ENCODE measurements at regions not wholly inside any gene's neighbourhood (a gene's known extent, or its start where the extent isn't known, plus 50 kb on each side); places are given as distances from the start of the nearest gene placed in this dataset.
A peak's percentile ranks its signal among the peaks of the same experiment; 100 is the strongest.

GRCh38 chr17:79429864-79430494, 180.9 kb downstream of the RBFOX3 start:
- Histone ChIP-seq H3K27ac (ENCODE audit: extremely low read length, insufficient read depth, low read length) (no peak overlapping the region), H3K36me3 (replicated peaks in 1 of 2; ENCODE audit: control insufficient read depth in 1 of 2, insufficient read depth in 2 of 2, low read length in 2 of 2) (no peaks in the 10 kb centered on the region), H3K4me3 (replicated peaks in 1 of 3; ENCODE audit: insufficient read depth in 1 of 3, low read depth in 2 of 3, low read length in 3 of 3) (no peak overlapping the region), H2AFZ (ENCODE audit: low read length) (no peak overlapping the region), H4K20me1 (ENCODE audit: insufficient read depth, low read length) (peaks cover 11% of the 10 kb centered on the region), H3K27me3 (ENCODE audit: control insufficient read depth in 1 of 2, insufficient read depth in 2 of 2, low read length in 2 of 2) (peaks cover 16 to 89% of the 10 kb centered on the region in 2 experiments), H3K4me1 (ENCODE audit: insufficient read depth, low read length) (no peaks in the 10 kb centered on the region), H3K79me2 (ENCODE audit: insufficient read depth, low read length) (no peaks in the 10 kb centered on the region), H3K9me3 (ENCODE audit: low read length) (no peaks in the 10 kb centered on the region), H3K9ac (ENCODE audit: insufficient read depth, low read depth, low read length) (no peak overlapping the region), H3K4me2 (ENCODE audit: low read depth, low read length) (no peak overlapping the region)
- intact Hi-C loops (cut with micrococcal nuclease; ENCODE audit: unreplicated experiment) (no loop called here), in situ Hi-C loops (cut with HindIII; ENCODE audit: extremely low pct_ligation_motif_present, low pct_unique_long_range_greater_than_20kb) (no loop called here)
- no TSS peak for BruUV-seq (replicated peaks)
- ChIA-PET POLR2A (no interaction called here), CTCF (ENCODE audit: low intra/inter-chr PET ratio, low total read pairs) (no interaction called here)
- 17% methylated on average over 12 of the region's 12 CpGs for WGBS (ENCODE audit: low lambda C conversion rate)
- FAIRE-seq: no peak
- no peak for ATAC-seq
- TF ChIP-seq TP53 (CRISPR knock-in tag; conservative IDR thresholded peaks at IDR 0.05) (no peak), HDAC2 (CRISPR knock-in tag; IDR thresholded peaks at IDR 0.05) (no peak), KDM6A (CRISPR knock-in tag; IDR thresholded peaks at IDR 0.05; ENCODE audit: low read depth) (no peak), ZFP62 (CRISPR knock-in tag; IDR thresholded peaks at IDR 0.05) (no peak), ZNF510 (CRISPR knock-in tag; IDR thresholded peaks at IDR 0.05; ENCODE audit: low read depth) (no peak), HNRNPH1 (optimal IDR thresholded peaks at IDR 0.05; ENCODE audit: low read depth, low read length) (no peak), ZNF512 (CRISPR knock-in tag; IDR thresholded peaks at IDR 0.05) (no peak), ZNF709 (CRISPR knock-in tag; IDR thresholded peaks at IDR 0.05) (no peak)
- no peak for DNase-seq (ENCODE audit: low spot score)

GRCh38 chr17:79428988-79429387, 181.9 kb downstream of the RBFOX3 start:
- no TSS peak for BruUV-seq (replicated peaks)
- H3K9ac ChIP-seq (ENCODE audit: insufficient read depth, low read depth, low read length): no peak overlapping the region
- no peak overlapping the region for H3K4me2 ChIP-seq (ENCODE audit: low read depth, low read length)
- H4K20me1 ChIP-seq (ENCODE audit: insufficient read depth, low read length): peaks cover 11% of the 10 kb centered on the region
- POLR2A ChIA-PET: no interaction called here
- DNase-seq (ENCODE audit: low spot score) (no peak), FAIRE-seq (no peak), ATAC-seq (no peak)
- no peaks in the 10 kb centered on the region for H3K36me3 ChIP-seq (replicated peaks in 1 of 2; ENCODE audit: control insufficient read depth in 1 of 2, insufficient read depth in 2 of 2, low read length in 2 of 2)
- no peak overlapping the region for H3K4me3 ChIP-seq (replicated peaks in 1 of 3; ENCODE audit: insufficient read depth in 1 of 3, low read depth in 2 of 3, low read length in 3 of 3)
- intact Hi-C loops (cut with micrococcal nuclease; ENCODE audit: unreplicated experiment) (no loop called here), in situ Hi-C loops (cut with HindIII; ENCODE audit: extremely low pct_ligation_motif_present, low pct_unique_long_range_greater_than_20kb) (no loop called here)
- no peaks in the 10 kb centered on the region for H3K9me3 ChIP-seq (ENCODE audit: low read length)
- TF ChIP-seq E2F5 (CRISPR knock-in tag; conservative IDR thresholded peaks at IDR 0.05) (no peak), MNT (IDR thresholded peaks at IDR 0.05) (peak; percentile 75), EZH2 (conservative IDR thresholded peaks at IDR 0.05; ENCODE audit: low read depth, low read length) (0 out of 2 replicates have a peak, but pooled peaks have one; percentile 15), ISL2 (CRISPR knock-in tag; IDR thresholded peaks at IDR 0.05) (no peak)
- 12% methylated on average over 12 of the region's 12 CpGs for WGBS (ENCODE audit: low lambda C conversion rate)
- no peaks in the 10 kb centered on the region for H3K79me2 ChIP-seq (ENCODE audit: insufficient read depth, low read length)
- H3K4me1 ChIP-seq (ENCODE audit: insufficient read depth, low read length): no peaks in the 10 kb centered on the region
- peaks cover 17 to 89% of the 10 kb centered on the region in 2 experiments for H3K27me3 ChIP-seq (ENCODE audit: control insufficient read depth in 1 of 2, insufficient read depth in 2 of 2, low read length in 2 of 2)
- H2AFZ ChIP-seq (ENCODE audit: low read length): no peak overlapping the region
- CTCF ChIA-PET (ENCODE audit: low intra/inter-chr PET ratio, low total read pairs): no interaction called here
- H3K27ac ChIP-seq (ENCODE audit: extremely low read length, insufficient read depth, low read length): no peak overlapping the region

Data from HepG2 (cell line).